GM23248 (cell line): ENCODE measurements at regions not wholly inside any gene's neighbourhood (a gene's known extent, or its start where the extent isn't known, plus 50 kb on each side); places are given as distances from the start of the nearest gene placed in this dataset.

Experiments used
- DNase-seq: peaks from one replicate; pipeline ENCODE4 v3.0.0-alpha.2; 2015
- H2AFZ ChIP-seq: fragments of 200-600 bp; sonication (generic); 2 replicates; pipeline ENCODE4 v1.6.1; 2016; ENCODE audit warnings: antibody characterized with exemption
- H3F3A ChIP-seq: fragments of 200-600 bp; sonication (generic); 2 replicates; pipeline ENCODE4 v1.6.1; 2016; ENCODE audit warnings: mild to moderate bottlenecking, antibody characterized with exemption, mixed run types; ENCODE audit not compliant: insufficient read depth
- H3K27ac ChIP-seq: fragments of 200-600 bp; sonication (generic); 2 replicates; pipeline ENCODE4 v1.5.1; 2016; ENCODE audit warnings: mild to moderate bottlenecking
- H3K27me3 ChIP-seq: fragments of 200-600 bp; sonication (generic); replicated peaks from 2 replicates; pipeline ENCODE4 v1.6.1; 2016; ENCODE audit warnings: mild to moderate bottlenecking; ENCODE audit not compliant: insufficient read depth
- H3K36me3 ChIP-seq: fragments of 200-600 bp; sonication (generic); 2 replicates; pipeline ENCODE4 v1.6.1; 2016; ENCODE audit warnings: low read depth, mild to moderate bottlenecking
- H3K4me1 ChIP-seq: fragments of 200-600 bp; sonication (generic); 2 replicates; pipeline ENCODE4 v1.6.1; 2016; ENCODE audit warnings: mild to moderate bottlenecking; ENCODE audit not compliant: insufficient read depth
- H3K4me2 ChIP-seq: fragments of 200-600 bp; sonication (generic); one replicate; pipeline ENCODE4 v1.6.1; 2016; ENCODE audit warnings: mild to moderate bottlenecking; ENCODE audit not compliant: unreplicated experiment
- H3K4me3 ChIP-seq: fragments of 200-600 bp; sonication (generic); 2 replicates; pipeline ENCODE4 v1.5.1; 2016; ENCODE audit warnings: mild to moderate bottlenecking
- H3K79me2 ChIP-seq: fragments of 200-600 bp; sonication (generic); 2 replicates; pipeline ENCODE4 v1.6.1; 2016; ENCODE audit warnings: mild to moderate bottlenecking; ENCODE audit not compliant: insufficient read depth
- H3K9ac ChIP-seq: fragments of 200-600 bp; sonication (generic); 2 replicates; pipeline ENCODE4 v1.6.1; 2016; ENCODE audit warnings: mild to moderate bottlenecking
- H3K9me2 ChIP-seq: fragments of 200-600 bp; sonication (generic); 2 replicates; pipeline ENCODE4 v1.6.1; 2016; ENCODE audit warnings: mixed run types, mild to moderate bottlenecking, moderate library complexity; ENCODE audit not compliant: insufficient read depth
- H3K9me3 ChIP-seq: fragments of 200-600 bp; sonication (generic); one replicate; pipeline ENCODE4 v1.6.1; 2017; ENCODE audit warnings: low read depth
- H4K20me1 ChIP-seq: fragments of 200-600 bp; sonication (generic); 2 replicates; pipeline ENCODE4 v1.6.0; 2016; ENCODE audit not compliant: insufficient read depth
- EZH2 ChIP-seq: fragments of 200-600 bp; sonication (generic); IDR thresholded peaks from 2 replicates; pipeline ENCODE4 v1.6.1; 2018; ENCODE audit warnings: antibody characterized with exemption, mild to moderate bottlenecking; ENCODE audit not compliant: insufficient read depth, poor library complexity, severe bottlenecking
- EZH2phosphoT487 ChIP-seq: fragments of 200-600 bp; sonication (generic); IDR thresholded peaks from 2 replicates; pipeline ENCODE4 v1.6.1; 2018; ENCODE audit warnings: antibody characterized with exemption, moderate library complexity, mild to moderate bottlenecking, low read depth; ENCODE audit not compliant: insufficient read depth
- WGBS, 2 experiments: methylation state at CpG; one replicate each; pipeline ENCODE4 v1.1.6; 2015 to 2017; ENCODE audit warnings: low lambda C conversion rate in 2 of 2, low coverage in 1 of 2; ENCODE audit errors: missing lambda C conversion rate in 2 of 2; 5-methylcytosine and 5-hydroxymethylcytosine counted together
- in situ Hi-C: fragments of 300-500 bp; cut with MboI; formaldehyde crosslinking; loops from 2 replicates; pipeline ENCODE4 v1.15.0; 2020

DNA sequence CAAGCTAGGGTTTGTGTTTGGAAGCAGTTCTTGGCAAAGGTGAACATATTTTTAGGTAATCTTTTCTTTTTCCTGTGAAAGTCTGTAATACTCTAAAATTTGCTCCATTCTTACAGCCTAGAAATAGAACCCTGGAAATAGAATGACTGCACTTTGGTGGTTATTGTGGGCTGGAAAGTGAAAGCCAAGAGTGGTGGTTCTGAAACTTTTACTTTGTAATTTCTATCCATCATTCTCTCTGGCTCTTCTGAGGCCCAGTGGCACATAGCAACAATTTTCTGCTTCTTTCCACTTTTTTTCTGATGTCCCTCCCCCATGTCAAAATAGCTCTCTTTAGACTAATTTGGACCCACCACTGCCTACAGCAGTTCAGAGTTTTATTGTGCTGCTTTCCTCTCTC lies 300.4 kb upstream of the RPS6KA3 start:
- H4K20me1 ChIP-seq, result no peaks in the 10 kb centered on the region
- in situ Hi-C loops, result no loop called here
- no peaks in the 10 kb centered on the region for H3K4me1 ChIP-seq
- H3K79me2 ChIP-seq, result no peaks in the 10 kb centered on the region
- no peaks in the 10 kb centered on the region for H3K36me3 ChIP-seq
- no peak overlapping the region for H3K27ac ChIP-seq
- no peaks in the 10 kb centered on the region for H3F3A ChIP-seq
- no peaks in the 10 kb centered on the region for H3K9me2 ChIP-seq
- no peak overlapping the region for H3K4me3 ChIP-seq
- H3K9ac ChIP-seq, result no peak overlapping the region
- H2AFZ ChIP-seq, result no peak overlapping the region
- no peak for DNase-seq
- H3K9me3 ChIP-seq, result no peaks in the 10 kb centered on the region
- H3K4me2 ChIP-seq, result no peak overlapping the region
- TF ChIP-seq EZH2 (no peak), EZH2phosphoT487 (no peak)
- H3K27me3 ChIP-seq, result no peaks in the 10 kb centered on the region

DNA sequence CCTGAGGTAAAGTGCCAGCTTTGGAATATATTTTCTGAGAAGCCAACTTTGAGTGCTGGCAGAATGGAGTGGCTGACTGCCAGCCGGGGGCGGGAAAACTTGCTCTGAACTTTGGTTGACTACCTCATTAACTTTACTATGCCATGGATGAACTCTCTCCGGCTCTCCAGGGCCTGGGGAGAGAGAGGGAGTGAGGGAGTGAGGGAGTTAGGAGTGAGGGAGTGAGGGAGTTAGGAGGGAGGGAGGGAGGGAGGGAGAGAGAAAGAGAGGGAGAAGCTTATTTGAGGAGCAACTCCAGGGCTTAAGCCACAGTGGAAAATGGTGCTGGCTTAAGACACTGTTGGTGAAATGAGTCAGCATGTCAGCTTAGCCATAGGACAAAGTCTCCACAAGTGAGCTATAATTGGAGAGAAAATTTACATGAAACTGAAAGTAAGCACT lies 280.9 kb upstream of the RPS6KA3 start:
- H3K4me1 ChIP-seq, result 0 out of 2 replicates have a peak, but pooled peaks cover 5% of the 10 kb centered on the region
- H3K4me2 ChIP-seq, result peak overlapping the region; percentile 52
- H3K27ac ChIP-seq, result no peak overlapping the region
- H4K20me1 ChIP-seq, result no peaks in the 10 kb centered on the region
- in situ Hi-C loops, result loop anchor here (25.0 kb wide), 1 partner anchor 815 kb away; the partner anchor contains the start of gene CNKSR2
- H3F3A ChIP-seq, result no peaks in the 10 kb centered on the region
- H3K36me3 ChIP-seq, result no peaks in the 10 kb centered on the region
- peak overlapping the region; percentile 68 for H2AFZ ChIP-seq
- no peaks in the 10 kb centered on the region for H3K79me2 ChIP-seq
- H3K4me3 ChIP-seq, result 0 out of 2 replicates have a peak overlapping the region, but pooled peaks have one; percentile 18
- H3K9me2 ChIP-seq, result no peaks in the 10 kb centered on the region
- no peak for TF ChIP-seq EZH2phosphoT487
- no peak for TF ChIP-seq EZH2
- 0 to 6% methylated on average over 3 of the region's 3 CpGs for WGBS, 2 experiments
- H3K9me3 ChIP-seq, result no peaks in the 10 kb centered on the region
- DNase-seq, result peak; percentile 64
- H3K27me3 ChIP-seq, result no peaks in the 10 kb centered on the region
- H3K9ac ChIP-seq, result no peak overlapping the region

DNA sequence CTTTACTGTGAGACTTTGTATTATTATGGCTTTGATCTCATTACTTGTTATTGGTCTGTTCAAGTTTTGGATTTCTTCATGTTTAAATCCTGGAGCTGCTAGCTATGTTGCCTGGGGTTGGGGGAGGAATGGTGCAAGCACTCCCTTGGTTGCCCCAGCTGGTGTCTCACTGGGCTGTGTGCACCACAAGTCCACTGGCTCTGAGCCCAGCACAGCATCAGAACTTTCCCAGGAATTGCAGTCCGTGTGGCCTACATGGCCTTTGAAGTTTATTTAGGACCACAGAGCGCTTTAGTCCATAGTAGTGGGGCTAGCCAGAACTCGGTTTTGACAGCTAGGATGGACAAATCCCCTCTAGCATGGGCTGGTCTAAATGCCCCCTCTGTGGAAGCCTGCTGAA lies 278.8 kb upstream of the RPS6KA3 start:
- Histone ChIP-seq H3K9me3 (no peaks in the 10 kb centered on the region), H3K9me2 (no peaks in the 10 kb centered on the region), H2AFZ (no peak overlapping the region), H3K36me3 (no peaks in the 10 kb centered on the region), H3F3A (no peaks in the 10 kb centered on the region), H3K79me2 (no peaks in the 10 kb centered on the region), H3K4me1 (0 out of 2 replicates have a peak, but pooled peaks cover 5% of the 10 kb centered on the region), H3K27me3 (no peaks in the 10 kb centered on the region), H4K20me1 (no peaks in the 10 kb centered on the region), H3K4me3 (no peak overlapping the region), H3K27ac (no peak overlapping the region), H3K9ac (no peak overlapping the region), H3K4me2 (no peak overlapping the region)
- WGBS, 2 experiments, result 68 to 92% methylated on average over 2 to 3 of the region's 3 CpGs
- in situ Hi-C loops, result loop anchor here (25.0 kb wide), 1 partner anchor 817 kb away; the partner anchor contains the start of gene CNKSR2
- no peak for TF ChIP-seq EZH2phosphoT487
- no peak for TF ChIP-seq EZH2
- no peak for DNase-seq

GRCh38 chrX:20542072-20542471 lies 275.4 kb upstream of the RPS6KA3 start:
- no peak for DNase-seq
- H3K4me2 ChIP-seq, result no peak overlapping the region
- WGBS, 2 experiments, result 63 to 67% methylated on average over 1 of the region's 1 CpG
- H3K36me3 ChIP-seq, result no peaks in the 10 kb centered on the region
- H3K4me1 ChIP-seq, result no peaks in the 10 kb centered on the region
- in situ Hi-C loops, result loop anchor here (25.0 kb wide), 1 partner anchor 820 kb away; the partner anchor contains the start of gene CNKSR2
- H3F3A ChIP-seq, result no peaks in the 10 kb centered on the region
- H3K9me2 ChIP-seq, result no peaks in the 10 kb centered on the region
- no peak overlapping the region for H3K9ac ChIP-seq
- H3K4me3 ChIP-seq, result no peak overlapping the region
- H3K27me3 ChIP-seq, result no peaks in the 10 kb centered on the region
- H3K27ac ChIP-seq, result no peak overlapping the region
- no peaks in the 10 kb centered on the region for H3K9me3 ChIP-seq
- H2AFZ ChIP-seq, result no peak overlapping the region
- TF ChIP-seq EZH2phosphoT487, result no peak
- TF ChIP-seq EZH2, result no peak
- H4K20me1 ChIP-seq, result no peaks in the 10 kb centered on the region
- no peaks in the 10 kb centered on the region for H3K79me2 ChIP-seq

- Histone ChIP-seq H3K9me2 (no peaks in the 10 kb centered on the region), H3K9me3 (no peaks in the 10 kb centered on the region), H3K4me1 (no peaks in the 10 kb centered on the region), H3F3A (no peaks in the 10 kb centered on the region), H3K79me2 (no peaks in the 10 kb centered on the region), H3K4me3 (no peak overlapping the region), H3K27me3 (no peaks in the 10 kb centered on the region), H3K4me2 (no peak overlapping the region), H2AFZ (no peak overlapping the region), H3K36me3 (no peaks in the 10 kb centered on the region), H3K27ac (no peak overlapping the region), H3K9ac (no peak overlapping the region), H4K20me1 (no peaks in the 10 kb centered on the region)
- in situ Hi-C loops, result loop anchor here (10.0 to 25.0 kb wide), 2 partner anchors 823 to 936 kb away; partner anchors contain the start of gene CNKSR2
- WGBS, 2 experiments, result 91 to 100% methylated on average over 1 of the region's 1 CpG
- DNase-seq, result no peak
- TF ChIP-seq EZH2 (no peak), EZH2phosphoT487 (no peak)
Observed at GRCh38 chrX:20538974-20539373, 272.3 kb upstream of the RPS6KA3 start.
